GM19452 (cell line): ENCODE measurements at regions not wholly inside any gene's neighbourhood (a gene's known extent, or its start where the extent isn't known, plus 50 kb on each side); places are given as distances from the start of the nearest gene placed in this dataset.
"Not testable (repeated sequence)": the region's sequence is repeated elsewhere in the genome, so short reads cannot be mapped to it uniquely, and the experiment has no call there.

ENCODE experiments used
- ATAC-seq: cut with Tn5 transposase; IDR thresholded peaks from one replicate; pipeline ENCODE4 v1.9.1; 2021; ENCODE audit not compliant: unreplicated experiment

DNA sequence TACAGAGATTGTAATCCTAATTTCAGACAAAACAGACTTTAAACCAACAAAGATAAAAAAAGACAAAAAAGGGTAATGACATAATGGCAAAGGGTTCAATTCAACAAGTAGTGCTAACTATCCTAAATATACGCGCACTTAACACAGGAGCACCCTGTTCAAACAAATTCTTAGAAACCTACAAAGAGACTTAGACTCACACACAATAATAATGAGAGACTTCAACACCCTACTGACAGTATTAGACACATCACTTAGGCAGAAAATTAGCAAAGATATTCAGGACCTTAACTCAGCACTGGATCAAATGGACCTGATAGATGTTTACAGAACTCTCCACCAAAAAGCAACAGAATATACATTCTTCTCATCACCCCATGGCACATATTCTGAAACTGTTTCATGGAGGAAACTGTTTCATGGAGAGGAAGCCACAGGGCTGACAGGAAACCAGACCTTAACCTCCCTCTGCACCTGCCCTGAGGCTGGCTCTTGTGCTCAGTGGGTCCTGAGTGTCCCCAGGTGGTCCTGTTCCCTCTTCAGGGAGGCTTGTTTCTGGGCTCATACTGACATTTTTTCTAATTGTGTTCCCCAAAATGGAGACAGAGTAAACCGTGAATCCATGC is 54.7 kb downstream of the OR4M2 start:
- ATAC-seq: not testable (repeated sequence)

DNA sequence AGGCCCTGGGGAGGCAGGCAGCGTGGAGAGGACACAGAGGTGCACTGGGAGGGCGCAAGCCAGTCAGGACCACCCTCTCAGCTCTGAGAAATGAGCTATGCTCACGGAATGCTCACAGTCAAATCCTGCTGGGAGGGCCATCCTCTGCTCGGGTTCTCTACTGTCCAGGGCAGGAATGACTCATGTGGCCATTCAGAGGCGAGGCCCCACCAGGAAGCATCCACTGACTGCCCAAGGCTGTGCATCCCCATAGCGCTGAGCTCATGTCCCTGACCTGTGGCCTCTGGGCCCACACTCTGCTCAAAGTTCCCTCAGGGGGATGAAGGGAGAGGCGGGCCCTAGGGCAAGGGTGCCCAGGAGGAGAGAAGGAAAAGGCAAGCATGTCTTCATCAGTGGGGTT is 57.2 kb downstream of the OR4M2 start:
- ATAC-seq: not testable (repeated sequence)

DNA sequence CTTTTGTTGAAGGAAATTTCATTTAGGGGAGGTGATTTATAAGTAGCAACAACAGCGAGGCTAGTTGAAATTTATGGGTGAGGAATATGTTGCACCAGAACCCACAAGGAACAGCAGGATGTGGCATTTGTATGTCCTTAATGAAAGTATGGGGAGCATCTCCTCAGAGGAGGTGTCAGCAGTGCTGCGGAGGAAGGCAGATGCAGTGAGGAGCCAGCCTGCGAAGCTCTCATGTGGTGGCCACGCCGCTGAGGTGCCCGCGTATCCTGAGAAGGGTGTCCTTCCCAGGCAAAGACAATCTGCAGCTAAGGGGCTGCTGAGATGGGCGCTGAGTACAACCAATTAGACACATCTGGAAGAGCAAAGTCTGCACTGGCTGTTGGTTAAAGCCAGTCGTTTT is 60.8 kb downstream of the OR4M2 start:
- ATAC-seq: not testable (repeated sequence)

DNA sequence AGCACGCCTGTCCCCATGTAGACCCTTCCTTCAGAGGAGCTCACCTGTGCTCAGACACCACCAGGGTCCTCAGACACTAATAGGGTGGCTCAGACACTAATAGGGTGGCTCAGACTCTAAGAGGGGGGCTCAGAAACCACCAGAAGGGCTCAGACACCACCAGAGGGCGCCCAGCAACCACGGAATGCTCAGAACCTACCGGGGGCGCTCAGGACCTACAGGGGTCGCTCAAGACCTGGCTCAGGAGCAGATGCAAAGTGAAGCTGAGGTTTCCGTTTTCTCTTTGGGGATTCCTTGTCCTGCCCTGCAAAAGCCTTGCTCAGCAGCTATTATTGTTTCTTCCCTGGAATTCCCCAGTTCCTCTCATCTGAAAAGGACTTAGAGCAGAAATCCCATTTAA is 67.8 kb downstream of the OR4M2 start:
- not testable (repeated sequence) for ATAC-seq

DNA sequence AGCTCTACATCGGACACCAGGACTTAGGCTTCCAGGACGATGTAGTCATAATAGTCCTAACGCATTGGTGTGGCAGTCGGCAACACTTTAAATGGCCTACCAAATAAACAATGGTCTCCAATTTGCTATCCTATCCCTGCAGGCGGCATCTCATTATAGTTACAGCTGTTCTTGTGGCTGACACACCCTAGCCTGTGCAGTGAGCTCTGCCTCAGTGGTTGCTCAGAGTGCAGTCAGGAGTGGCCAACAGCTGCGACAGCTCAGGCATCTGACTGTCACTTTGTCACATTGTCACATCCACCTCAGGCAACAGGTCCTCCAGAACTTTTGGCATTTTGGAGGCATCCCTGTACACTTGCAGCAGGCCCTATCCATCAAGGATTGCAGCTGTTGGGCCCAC is 77.9 kb downstream of the OR4M2 start:
- ATAC-seq: not testable (repeated sequence)

DNA sequence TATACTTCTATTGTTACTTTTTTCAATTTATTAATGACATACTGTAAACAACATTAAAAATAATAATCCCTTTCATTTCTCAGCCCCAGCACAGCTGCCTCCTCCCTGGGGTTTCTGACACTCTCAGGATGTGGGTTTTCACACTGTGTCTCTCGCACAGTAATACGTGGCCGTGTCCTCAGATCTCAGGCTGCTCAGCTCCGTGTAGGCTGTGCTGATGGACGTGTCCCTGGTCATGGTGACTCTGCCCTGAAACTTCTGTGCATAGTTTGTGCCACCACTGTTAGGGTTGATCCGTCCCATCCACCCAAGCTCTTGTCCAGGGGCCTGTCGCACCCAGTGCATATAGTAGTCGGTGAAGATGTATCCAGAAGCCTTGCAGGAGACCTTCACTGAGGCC is 80.0 kb downstream of the OR4M2 start:
- peak; percentile 38 for ATAC-seq

DNA sequence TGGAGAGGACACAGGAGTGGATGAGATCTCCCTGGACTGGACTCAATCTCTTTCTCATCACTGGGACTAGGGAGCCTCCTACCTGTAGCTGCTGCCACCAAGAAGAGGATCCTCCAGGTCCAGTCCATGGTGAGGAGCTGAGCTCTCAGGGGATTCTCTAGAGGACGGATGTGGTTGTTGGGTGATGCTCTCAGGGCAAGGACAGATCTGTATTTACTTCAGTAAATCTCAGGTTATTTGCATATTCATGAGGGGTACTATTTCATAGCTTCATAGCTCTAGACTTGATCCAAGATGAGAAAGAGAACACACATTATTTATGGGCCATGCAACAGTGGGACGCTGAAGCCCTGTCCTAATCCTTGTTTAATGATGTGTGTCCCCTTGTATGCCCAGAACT is 80.4 kb downstream of the OR4M2 start:
- peak; percentile 71 for ATAC-seq

DNA sequence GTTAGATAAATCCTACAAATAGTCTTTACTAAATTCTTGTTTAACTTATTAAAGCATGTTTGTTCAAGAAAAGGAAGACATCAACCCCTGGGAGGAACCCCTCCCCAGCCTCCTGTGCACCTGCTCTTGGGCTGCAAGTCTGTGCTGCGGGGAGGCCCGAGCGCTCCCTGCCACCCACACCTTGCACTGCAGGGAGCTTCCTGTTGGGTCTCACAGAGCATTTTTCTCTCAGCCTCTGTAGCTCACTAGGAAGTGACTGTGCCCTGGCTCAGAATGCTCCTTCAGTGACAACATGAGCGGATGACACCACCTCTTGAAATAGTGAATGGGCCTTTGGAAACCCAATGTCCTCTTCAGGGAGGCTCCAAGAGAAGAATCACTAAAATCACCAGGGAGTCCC is 81.1 kb downstream of the OR4M2 start:
- ATAC-seq: peak; percentile 68

DNA sequence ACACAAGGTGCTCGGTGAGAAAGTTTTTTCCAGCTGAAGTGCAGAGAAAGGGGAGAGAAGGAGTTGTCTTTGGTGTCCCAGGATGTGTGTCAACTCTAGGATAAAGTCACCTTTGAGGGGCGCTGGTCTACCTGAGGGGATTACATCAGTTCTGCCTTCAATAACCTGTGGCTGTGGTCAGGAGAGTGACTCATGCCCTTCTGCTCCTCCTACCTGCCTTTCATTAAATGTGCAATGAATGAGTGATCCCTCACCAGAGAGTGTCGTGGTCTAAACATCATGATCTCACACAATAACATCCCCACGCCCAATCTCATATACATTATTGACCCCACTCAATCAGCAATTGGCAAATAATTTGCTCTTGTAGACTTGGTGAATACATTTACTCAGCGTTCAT is 83.4 kb downstream of the OR4M2 start:
- not testable (repeated sequence) for ATAC-seq

DNA sequence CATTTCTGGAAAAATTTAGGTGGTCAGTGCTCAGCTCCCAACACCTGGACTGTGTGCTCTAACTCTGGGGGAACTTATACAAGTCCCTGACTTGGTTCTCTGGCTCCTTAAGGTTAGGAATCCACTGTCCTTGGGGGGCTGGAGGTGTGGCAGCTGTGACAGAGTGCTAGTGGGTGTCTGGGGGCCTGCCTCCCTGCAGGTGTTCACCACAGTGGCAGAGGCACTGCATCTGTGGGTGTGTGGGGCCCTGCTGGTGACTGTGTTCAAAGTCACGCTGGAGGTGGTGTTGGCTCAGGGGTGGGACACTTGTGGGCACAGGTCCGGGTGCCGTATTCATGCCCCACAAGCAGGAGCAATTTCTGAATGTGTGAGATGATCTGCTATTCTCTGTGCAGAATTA is 87.2 kb downstream of the OR4M2 start:
- not testable (repeated sequence) for ATAC-seq

DNA sequence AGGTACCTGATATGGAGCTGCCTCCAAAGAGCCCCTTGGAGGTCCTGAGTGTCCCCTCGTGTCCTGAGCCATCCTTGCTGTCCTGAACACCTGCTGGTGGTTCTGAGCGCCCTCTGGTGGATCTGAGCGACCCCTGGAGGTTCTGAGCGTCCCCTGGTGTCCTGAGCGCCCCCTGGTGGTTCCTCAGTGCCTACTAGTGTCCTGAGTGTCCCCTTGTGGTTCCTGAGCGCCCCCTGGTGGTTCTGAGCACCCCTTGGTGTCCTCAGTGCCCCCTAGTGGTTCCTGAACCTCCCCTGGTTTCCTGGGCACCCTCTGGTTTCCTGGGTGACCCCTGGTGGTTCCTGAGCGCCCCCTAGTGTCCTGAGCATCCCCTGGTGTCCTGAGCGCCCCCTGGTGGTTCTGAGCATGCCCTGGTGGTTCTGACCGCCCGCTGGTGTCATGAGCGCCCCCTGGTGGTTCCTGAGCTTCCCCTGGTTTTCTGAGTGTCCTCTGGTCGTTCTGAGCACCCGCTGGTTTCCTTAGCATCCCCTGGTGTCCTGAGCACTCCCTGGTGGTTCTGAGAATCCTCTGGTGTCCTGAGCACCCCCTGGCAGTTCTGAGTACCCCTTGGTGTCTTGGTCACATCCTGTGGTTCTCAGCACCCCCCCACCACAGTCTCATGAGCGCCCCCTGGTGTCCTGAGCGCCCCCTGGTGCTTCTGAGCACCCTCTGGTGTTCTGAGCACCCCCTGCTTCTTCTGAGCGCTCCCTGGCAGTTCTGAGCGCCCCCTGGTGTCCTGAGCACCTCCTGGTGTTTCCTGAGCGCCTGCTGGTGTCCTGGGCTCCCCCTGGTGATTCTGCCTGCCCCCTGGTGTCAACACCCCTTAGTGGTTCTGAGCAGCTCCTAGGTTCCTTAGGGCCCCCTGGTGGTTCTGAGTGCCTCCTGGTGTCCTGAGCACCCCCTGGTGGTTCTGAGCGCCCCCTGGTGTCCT is 93.0 kb downstream of the OR4M2 start:
- ATAC-seq: peak; percentile 69

DNA sequence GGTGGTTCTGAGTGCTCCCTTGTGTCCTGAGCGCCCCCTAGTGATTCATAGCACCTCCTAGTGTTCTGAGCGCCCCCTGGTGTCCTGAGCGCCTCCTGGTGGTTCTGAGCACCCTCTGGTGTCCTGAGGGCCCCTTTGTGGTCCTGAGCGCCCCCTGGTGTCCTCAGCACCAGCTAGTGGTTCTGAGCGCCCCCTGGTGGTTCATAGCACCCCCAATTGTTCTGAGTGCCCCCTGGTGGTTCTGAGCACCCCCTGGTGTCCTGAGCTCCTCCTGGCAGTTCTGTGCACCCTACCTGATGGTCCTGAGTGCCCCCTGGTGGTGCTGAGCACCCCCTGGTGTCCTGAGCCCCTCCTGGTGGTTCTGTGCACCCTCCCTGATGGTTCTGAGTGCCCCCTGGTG is 93.8 kb downstream of the OR4M2 start:
- peak; percentile 46 for ATAC-seq

DNA sequence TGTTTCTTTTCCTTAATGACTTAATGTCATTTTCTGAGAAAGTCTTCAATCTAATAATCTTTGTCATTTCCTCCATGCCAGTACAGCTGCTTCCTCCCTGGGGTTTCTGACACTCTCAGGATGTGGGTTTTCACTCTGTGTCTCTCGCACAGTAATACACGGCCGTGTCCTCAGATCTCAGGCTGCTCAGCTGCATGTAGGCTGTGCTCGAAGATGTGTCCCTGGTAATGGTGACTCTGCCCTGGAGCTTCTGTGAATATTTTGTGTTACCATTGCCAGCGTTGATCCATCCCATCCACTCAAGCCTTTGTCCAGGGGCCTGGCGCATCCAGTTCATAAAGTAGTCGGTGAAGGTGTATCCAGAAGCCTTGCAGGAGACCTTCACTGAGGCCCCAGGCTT is 97.6 kb downstream of the OR4M2 start:
- not testable (repeated sequence) for ATAC-seq

DNA sequence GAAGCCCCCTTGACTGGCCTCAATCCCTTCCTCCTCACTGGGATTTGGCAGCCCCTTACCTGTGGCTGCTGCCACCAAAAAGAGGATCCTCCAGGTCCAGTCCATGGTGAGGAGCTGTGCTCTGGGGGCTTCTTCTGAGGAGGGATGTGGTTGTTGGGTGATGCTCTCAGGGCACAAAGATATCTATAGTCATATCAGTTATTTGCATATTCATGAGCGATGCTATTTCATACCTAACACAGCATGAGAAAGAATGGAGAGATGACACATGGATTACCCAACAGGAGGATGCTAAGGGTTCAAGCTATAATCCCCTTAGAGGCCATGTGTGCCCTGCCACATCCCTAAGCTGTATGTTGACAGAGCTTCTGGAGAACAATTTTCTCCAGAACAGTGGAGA is 98.1 kb downstream of the OR4M2 start:
- not testable (repeated sequence) for ATAC-seq

DNA sequence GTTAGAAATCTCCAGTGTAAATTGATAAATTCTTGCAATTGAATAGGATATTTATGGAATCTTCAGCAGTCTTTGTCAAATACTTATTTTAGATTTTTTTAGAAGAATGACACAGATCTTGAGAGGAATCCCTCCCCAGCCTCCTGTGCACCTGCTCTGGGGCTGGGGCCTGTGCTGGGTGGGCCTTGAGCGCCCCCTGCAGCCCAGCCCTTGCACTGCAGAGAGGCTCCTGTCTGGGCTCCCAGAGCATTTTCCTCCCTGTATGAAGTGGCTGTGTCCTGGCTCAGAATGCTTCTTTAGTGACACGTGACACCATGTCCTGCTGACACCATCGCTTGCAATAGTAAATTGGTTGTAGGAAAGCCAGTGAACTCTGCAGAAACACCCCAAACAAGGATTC is 98.7 kb downstream of the OR4M2 start:
- not testable (repeated sequence) for ATAC-seq

DNA sequence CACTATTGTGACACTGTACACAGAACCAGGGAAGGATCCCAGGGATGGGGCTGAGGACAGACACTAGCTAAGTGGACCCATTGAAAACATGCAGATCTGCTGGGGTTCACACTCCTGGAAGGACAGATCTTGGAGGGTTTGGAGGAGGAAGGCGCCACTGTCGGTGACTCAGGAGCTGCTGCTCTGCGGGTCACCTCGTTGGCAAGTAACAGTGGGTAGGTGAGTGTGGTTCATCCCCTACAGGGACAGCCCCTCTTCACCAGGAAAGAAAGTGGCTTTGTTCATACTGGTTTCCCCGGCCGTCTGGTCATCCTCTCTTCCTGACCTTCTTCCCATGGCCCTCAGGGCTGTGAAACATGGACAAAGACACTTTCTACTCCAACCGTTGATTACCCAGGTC is 100.3 kb downstream of the OR4M2 start:
- not testable (repeated sequence) for ATAC-seq

DNA sequence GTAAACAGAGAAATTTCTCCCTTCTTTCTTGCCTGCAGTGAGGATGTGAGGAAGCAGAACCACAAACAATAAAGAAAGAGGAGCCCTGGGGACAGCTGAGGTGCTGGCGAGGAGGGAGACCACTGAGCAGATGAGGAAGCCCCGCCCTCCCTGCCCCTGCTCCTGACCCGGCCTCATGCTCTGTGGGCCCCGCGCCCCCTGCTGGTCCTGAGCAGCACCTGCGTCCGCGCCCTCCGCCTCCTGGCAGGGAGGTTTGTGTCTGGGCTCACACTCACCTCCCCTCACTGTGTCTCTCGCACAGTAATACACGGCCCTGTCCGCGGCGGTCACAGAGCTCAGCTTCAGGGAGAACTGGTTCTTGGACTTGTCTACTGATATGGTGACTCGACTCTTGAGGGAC is 104.4 kb downstream of the OR4M2 start:
- not testable (repeated sequence) for ATAC-seq

DNA sequence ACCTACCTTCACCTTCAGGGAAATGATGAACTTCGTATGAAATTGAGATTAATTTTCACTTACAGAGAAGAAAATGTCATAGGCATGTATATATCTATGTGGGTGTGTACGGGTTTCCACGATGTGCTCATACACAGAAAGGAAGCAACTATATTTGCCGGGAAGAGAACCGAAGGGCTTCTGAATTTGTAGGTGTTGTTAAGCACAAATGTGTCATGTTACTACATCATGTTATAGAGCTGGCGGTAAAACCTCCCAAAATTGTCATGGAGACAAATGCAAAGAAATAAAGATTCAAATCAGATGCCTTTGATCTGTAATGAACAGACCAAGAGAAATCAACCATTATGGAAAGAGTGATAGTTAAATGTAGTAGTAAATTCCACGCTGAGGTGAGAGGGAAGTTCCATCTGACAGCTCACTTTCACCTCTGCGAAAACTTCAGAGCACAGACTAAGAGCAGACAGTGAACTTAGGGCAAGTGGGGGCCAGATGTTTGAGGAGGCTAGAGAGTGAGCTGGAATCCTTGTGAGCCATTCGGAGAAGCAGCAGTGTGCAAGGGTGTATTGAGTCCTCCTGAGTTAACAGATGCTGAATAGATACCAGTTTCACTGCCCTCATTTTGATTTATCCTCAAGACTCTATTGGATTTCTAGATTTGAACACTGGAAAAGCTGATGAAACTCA is 106.7 kb downstream of the OR4M2 start:
- not testable (repeated sequence) for ATAC-seq

DNA sequence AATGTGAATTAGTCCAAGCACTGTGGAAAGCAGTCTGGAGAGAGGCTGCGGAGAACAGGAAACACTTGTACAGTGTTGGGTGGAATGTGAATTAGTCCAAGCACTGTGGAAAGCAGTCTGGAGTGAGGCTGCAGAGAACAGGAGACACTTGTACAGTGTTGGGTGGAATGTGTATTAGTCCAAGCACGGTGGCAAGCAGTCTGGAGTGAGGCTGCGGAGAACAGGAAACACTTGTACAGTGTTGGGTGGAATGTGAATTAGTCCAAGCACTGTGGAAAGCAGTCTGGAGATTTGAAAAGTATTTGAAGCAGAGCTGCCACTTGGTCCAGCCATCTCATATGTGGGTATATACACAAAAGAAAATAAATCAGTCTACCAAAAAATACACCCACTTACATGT is 111.5 kb downstream of the OR4M2 start:
- not testable (repeated sequence) for ATAC-seq

DNA sequence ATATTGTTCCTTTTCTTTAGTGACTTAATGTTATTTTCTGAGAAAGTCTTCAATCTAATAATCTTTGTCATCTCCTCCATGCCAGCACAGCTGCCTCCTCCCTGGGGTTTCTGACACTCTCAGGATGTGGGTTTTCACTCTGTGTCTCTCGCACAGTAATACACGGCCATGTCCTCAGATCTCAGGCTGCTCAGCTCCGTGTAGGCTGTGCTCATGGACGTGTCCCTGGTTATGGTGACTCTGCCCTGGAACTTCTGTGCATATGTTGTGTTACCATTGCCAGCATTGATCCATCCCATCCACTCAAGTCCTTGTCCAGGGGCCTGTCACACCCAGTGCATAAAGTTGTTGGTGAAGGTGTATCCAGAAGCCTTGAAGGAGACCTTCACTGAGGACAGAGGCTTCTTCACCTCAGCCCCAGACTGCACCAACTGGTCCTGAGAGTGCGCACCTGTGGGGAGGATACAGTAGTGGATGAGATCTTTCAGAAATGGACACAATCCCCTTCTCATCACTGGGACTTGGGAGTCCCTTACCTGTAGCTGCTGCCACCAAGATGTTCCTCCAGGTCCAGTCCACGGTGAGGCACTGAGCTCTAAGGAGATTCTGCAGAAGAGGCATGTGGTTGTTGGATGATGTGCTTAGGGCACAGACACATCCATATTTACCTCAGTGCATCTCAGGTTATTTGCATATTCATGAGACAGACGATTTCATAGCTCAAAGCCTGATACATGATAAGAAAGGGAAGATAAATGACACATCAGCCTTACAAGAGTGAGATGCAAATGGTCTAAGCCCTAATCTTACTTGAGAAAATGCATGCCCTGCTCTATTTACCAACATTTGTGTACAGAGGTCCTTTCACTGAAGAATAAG is 114.7 kb downstream of the OR4M2 start:
- not testable (repeated sequence) for ATAC-seq

DNA sequence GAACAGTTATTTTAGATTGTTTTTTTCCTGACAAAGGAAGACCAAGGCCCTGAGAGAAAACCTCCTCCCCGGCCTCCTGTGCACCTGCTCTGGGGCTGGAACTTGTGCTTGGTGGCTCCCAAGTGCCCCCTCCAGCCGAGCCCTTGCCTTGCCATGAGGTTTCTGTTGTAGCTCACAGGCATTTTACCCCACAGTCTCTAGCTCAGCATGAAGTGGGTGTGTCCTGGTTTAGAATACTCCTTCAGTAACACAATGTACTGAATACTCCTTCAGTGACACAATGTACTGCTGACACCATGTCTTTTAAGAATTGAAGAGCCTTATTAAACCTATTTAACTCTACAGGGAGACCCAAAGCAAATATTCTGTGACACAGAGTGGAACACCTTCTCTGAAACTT is 116.1 kb downstream of the OR4M2 start:
- ATAC-seq: not testable (repeated sequence)
